Activated B cell treated with CpG ODN at 0.5 μM for 24 hours (primary cell): ENCODE measurements at regions not wholly inside any gene's neighbourhood (a gene's known extent, or its start where the extent isn't known, plus 50 kb on each side); places are given as distances from the start of the nearest gene placed in this dataset.

Experiments used
- ATAC-seq: fragments of 200-7000 bp; cut with Tn5 transposase; one replicate; pipeline ENCODE4 v1.10.0; 2021; ENCODE audit warnings: low read depth, mild to moderate bottlenecking, moderate library complexity
- CTCF ChIA-PET: fragments of 350-600 bp; sonication (Branson Sonifier 250); formaldehyde crosslinking; loops from one replicate; lab custom pipeline; 2021; ENCODE audit warnings: antibody characterized with exemption; lab: Charles Lee
- POLR2A ChIA-PET: fragments of 350-600 bp; sonication (Branson Sonifier 250); formaldehyde crosslinking; loops from one replicate; lab custom pipeline; 2021; ENCODE audit warnings: antibody characterized with exemption; lab: Charles Lee
- DNase-seq: peaks from one replicate; pipeline ENCODE4 v3.0.0; 2022
- H3K27ac Mint-ChIP-seq: one replicate; pipeline ENCODE4 v1.8.0; 2020; ENCODE audit warnings: mixed read lengths
- H3K27me3 Mint-ChIP-seq: one replicate; pipeline ENCODE4 v1.8.0; 2021; ENCODE audit warnings: mixed read lengths
- H3K36me3 Mint-ChIP-seq: one replicate; pipeline ENCODE4 v1.8.0; 2021; ENCODE audit warnings: low read depth, mixed read lengths
- H3K4me1 Mint-ChIP-seq: one replicate; pipeline ENCODE4 v1.8.0; 2021; ENCODE audit warnings: mixed read lengths
- H3K4me3 Mint-ChIP-seq: one replicate; pipeline ENCODE4 v1.8.0; 2020; ENCODE audit warnings: mild to moderate bottlenecking, mixed read lengths
- H3K9me3 Mint-ChIP-seq: one replicate; pipeline ENCODE4 v1.8.0; 2020; ENCODE audit warnings: mixed read lengths
- CTCF ChIP-seq: fragments of 200-600 bp; IDR thresholded peaks from one replicate; pipeline ENCODE4 v1.8.0; 2022; ENCODE audit warnings: antibody characterized with exemption, mild to moderate bottlenecking
- intact Hi-C: fragments of 100-400 bp; cut with micrococcal nuclease; formaldehyde crosslinking; loops from one replicate; pipeline ENCODE4 v1.15.1; 2024

- Mint-ChIP-seq H3K36me3 (no peaks in the 10 kb centered on the region), H3K9me3 (peaks cover 11% of the 10 kb centered on the region), H3K4me3 (no peak overlapping the region), H3K4me1 (no peaks in the 10 kb centered on the region), H3K27ac (no peak overlapping the region), H3K27me3 (no peaks in the 10 kb centered on the region)
- ATAC-seq (no peak), DNase-seq (no peak)
- TF ChIP-seq CTCF, result no peak
- POLR2A ChIA-PET, result no interaction called here
- intact Hi-C loops, result no loop called here
- CTCF ChIA-PET, result no interaction called here
Measured at GRCh38 chr15:24621630-24622215, 53.9 kb upstream of the NPAP1 start.
